ENCODE measurements at regions not wholly inside any gene's neighbourhood (a gene's known extent, or its start where the extent isn't known, plus 50 kb on each side); places are given as distances from the start of the nearest gene placed in this dataset.

- no peaks in the 10 kb centered on the region for H3K27me3 ChIP-seq
- no peak for TF ChIP-seq POLR2A (IDR thresholded peaks at IDR 0.05)
- TF ChIP-seq CTCF (IDR thresholded peaks at IDR 0.05), result no peak
- peaks cover 6 to 19% (median 11%) of the 10 kb centered on the region in 4 donors for H3K4me1 ChIP-seq
- DNase-seq, result peak in 1 of 3 donors; percentile 44
- no peaks in the 10 kb centered on the region for H3K36me3 ChIP-seq
- no peak overlapping the region for H3K4me3 ChIP-seq
- H3K9me3 ChIP-seq, result no peaks in the 10 kb centered on the region
- no peak overlapping the region for H3K27ac ChIP-seq
Observed at GRCh38 chr6:43922426-43923375, 152.7 kb downstream of the VEGFA start.

- no peaks in the 10 kb centered on the region for H3K27me3 ChIP-seq
- no peaks in the 10 kb centered on the region for H3K36me3 ChIP-seq
- H3K27ac ChIP-seq, result no peak overlapping the region
- H3K4me3 ChIP-seq, result no peak overlapping the region
- DNase-seq, result peak in 1 of 3 donors; percentile 24
- H3K9me3 ChIP-seq, result no peaks in the 10 kb centered on the region
- TF ChIP-seq POLR2A (IDR thresholded peaks at IDR 0.05) (no peak), CTCF (IDR thresholded peaks at IDR 0.05) (no peak)
- H3K4me1 ChIP-seq, result peaks cover 2 to 19% (median 10%) of the 10 kb centered on the region in 4 donors
Observed at GRCh38 chr6:43921548-43922425, 151.8 kb downstream of the VEGFA start.

- Histone ChIP-seq H3K36me3 (no peaks in the 10 kb centered on the region), H3K27ac (no peak overlapping the region), H3K27me3 (no peaks in the 10 kb centered on the region), H3K4me1 (peaks cover 0 to 22% (median 10%) of the 10 kb centered on the region in 4 donors), H3K4me3 (no peak overlapping the region), H3K9me3 (no peaks in the 10 kb centered on the region)
- DNase-seq, result peak in 1 of 3 donors; percentile 23
- TF ChIP-seq POLR2A (IDR thresholded peaks at IDR 0.05) (no peak), CTCF (IDR thresholded peaks at IDR 0.05) (no peak)
Observed at GRCh38 chr6:43921039-43921438, 151.0 kb downstream of the VEGFA start.

GRCh38 chr6:43919774-43920173 is 149.8 kb downstream of the VEGFA start:
- TF ChIP-seq POLR2A (IDR thresholded peaks at IDR 0.05), result no peak
- no peak for TF ChIP-seq CTCF (IDR thresholded peaks at IDR 0.05)
- Histone ChIP-seq H3K27me3 (no peaks in the 10 kb centered on the region), H3K36me3 (no peaks in the 10 kb centered on the region), H3K27ac (no peak overlapping the region), H3K4me1 (peaks cover 6 to 33% (median 10%) of the 10 kb centered on the region in 4 donors), H3K9me3 (no peaks in the 10 kb centered on the region), H3K4me3 (no peak overlapping the region)
- no peak for DNase-seq

GRCh38 chr6:43917878-43918382 is 147.9 kb downstream of the VEGFA start:
- peaks cover 0 to 52% (median 7%) of the 10 kb centered on the region in 4 donors for H3K4me1 ChIP-seq
- no peaks in the 10 kb centered on the region for H3K9me3 ChIP-seq
- no peaks in the 10 kb centered on the region for H3K27me3 ChIP-seq
- no peak for TF ChIP-seq CTCF (IDR thresholded peaks at IDR 0.05)
- TF ChIP-seq POLR2A (IDR thresholded peaks at IDR 0.05), result no peak
- H3K36me3 ChIP-seq, result no peaks in the 10 kb centered on the region
- no peak overlapping the region for H3K4me3 ChIP-seq
- no peak for DNase-seq
- H3K27ac ChIP-seq, result peak overlapping the region in 3 of 4 donors; percentile 59 to 84 (median 82)
